Spleen (tissue), 11 donors: ENCODE measurements at regions not wholly inside any gene's neighbourhood (a gene's known extent, or its start where the extent isn't known, plus 50 kb on each side); places are given as distances from the start of the nearest gene placed in this dataset.
A peak's percentile ranks its signal among the peaks of the same experiment; 100 is the strongest.

ENCODE experiments used
- DNase-seq: peaks from one replicate; pipeline ENCODE4 v3.0.0-alpha.2; 2020
- H3K27ac ChIP-seq, 8 donors: fragments of 200-600 bp; sonication (generic) in 7 of 8; 1 replicate in 4 of 8; 2 replicates in 4 of 8; pipeline versions ENCODE4 v1.5.0 to v1.8.0; 2016 to 2021; ENCODE audit warnings: inconsistent platforms in 4 of 8, mild to moderate bottlenecking in 4 of 8, moderate library complexity in 1 of 8
- H3K27me3 ChIP-seq, 7 donors: fragments of 200-600 bp; sonication (generic) in 6 of 7; replicated peaks in 1 of 7; 1 replicate in 4 of 7; 2 replicates in 3 of 7; pipeline versions ENCODE4 v1.5.0 to v1.8.0; 2016 to 2021; ENCODE audit warnings: inconsistent platforms in 3 of 7, mild to moderate bottlenecking in 1 of 7
- H3K36me3 ChIP-seq, 6 donors: fragments of 200-600 bp; sonication (generic) in 5 of 6; 1 replicate in 4 of 6; 2 replicates in 2 of 6; pipeline versions ENCODE4 v1.5.0 to v1.8.0; 2016 to 2021; ENCODE audit warnings: inconsistent platforms in 2 of 6
- H3K4me1 ChIP-seq, 6 donors: fragments of 200-600 bp; sonication (generic) in 5 of 6; 1 replicate in 3 of 6; 2 replicates in 3 of 6; pipeline versions ENCODE4 v1.5.0 to v1.8.0; 2016 to 2021; ENCODE audit warnings: inconsistent platforms in 3 of 6
- H3K4me3 ChIP-seq, 8 donors: fragments of 200-600 bp; sonication (generic) in 7 of 8; 1 replicate in 4 of 8; 2 replicates in 4 of 8; pipeline versions ENCODE4 v1.5.0 to v1.8.0; 2016 to 2021; ENCODE audit warnings: inconsistent platforms in 4 of 8, mild to moderate bottlenecking in 4 of 8, moderate library complexity in 2 of 8
- H3K9me3 ChIP-seq, 8 donors: fragments of 200-600 bp; sonication (generic) in 7 of 8; 1 replicate in 4 of 8; 2 replicates in 4 of 8; pipeline versions ENCODE4 v1.5.0 to v1.8.0; 2016 to 2021; ENCODE audit warnings: inconsistent platforms in 4 of 8
- POLR2A ChIP-seq, 3 donors: fragments of 450-650 bp; IDR thresholded peaks; one replicate each; pipeline ENCODE4 v1.5.1; 2017; ENCODE audit warnings: antibody characterized with exemption in 3 of 3, mild to moderate bottlenecking in 1 of 3
- POLR2AphosphoS5 ChIP-seq, 3 donors: sonication (generic); formaldehyde crosslinking; IDR thresholded peaks; one replicate each; pipeline ENCODE4 v1.5.1; 2017; ENCODE audit warnings: antibody characterized with exemption in 3 of 3
- WGBS, 5 donors: extraction: QIAGEN DNeasy Blood & Tissue Kit in 3 of 5; methylation state at CpG; one replicate each; pipeline versions ENCODE4 v1.1.5 to v1.1.7; 2013 to 2018; 5-methylcytosine and 5-hydroxymethylcytosine counted together
- intact Hi-C: fragments of 100-400 bp; cut with DNase I; formaldehyde crosslinking; loops from one replicate; pipeline ENCODE4 v1.15.0; 2023; ENCODE audit warnings: low total_unique reads
- TF ChIP-seq, protein P1 (sequence below), 11 experiments: fragments of 200-600 bp in 7 of 11; fragments of 450-650 bp in 4 of 11; sonication (generic) in 4 of 11; IDR thresholded peaks in 8 of 11; conservative IDR thresholded peaks in 3 of 11; 1 replicate in 7 of 11; 2 replicates in 4 of 11; pipeline versions ENCODE4 v1.4.0 to v1.8.0; 2016 to 2021; ENCODE audit warnings: antibody characterized with exemption in 11 of 11, inconsistent platforms in 4 of 11, mild to moderate bottlenecking in 1 of 11
- donor health status: healthy with polysubstance abuse.
- donor health status: DM: no; HTN: no; CAD: no; lungs with moderate emphysema.
- donor health status: DM: no; HTN: no; CAD: no.
- donor health status: Bipolar disorder and iron deficiency.
- donor health status: healthy.
- donor health status: DM: no; HTN: no; CAD: no.
- donor health status: DM: yes; HTN: yes; CAD: no.

- Histone ChIP-seq H3K4me1 (no peaks in the 10 kb centered on the region), H3K27me3 (peaks cover 0 to 54% (median 0%) of the 10 kb centered on the region in 7 donors), H3K4me3 (no peak overlapping the region), H3K9me3 (peaks cover 0 to 4% (median 0%) of the 10 kb centered on the region in 8 donors), H3K36me3 (no peaks in the 10 kb centered on the region), H3K27ac (no peak overlapping the region)
- TF ChIP-seq POLR2A (IDR thresholded peaks at IDR 0.05), result no peak
- TF ChIP-seq POLR2AphosphoS5 (IDR thresholded peaks at IDR 0.05), result no peak
- peak; percentile 58 for DNase-seq
- WGBS, 5 donors, result 77 to 90% (median 86%) methylated on average over 12 to 16 of the region's 16 CpGs
- intact Hi-C loops, result no loop called here
Observed at GRCh38 chr3:127064391-127065137, 81.6 kb downstream of the PLXNA1 start.

DNA sequence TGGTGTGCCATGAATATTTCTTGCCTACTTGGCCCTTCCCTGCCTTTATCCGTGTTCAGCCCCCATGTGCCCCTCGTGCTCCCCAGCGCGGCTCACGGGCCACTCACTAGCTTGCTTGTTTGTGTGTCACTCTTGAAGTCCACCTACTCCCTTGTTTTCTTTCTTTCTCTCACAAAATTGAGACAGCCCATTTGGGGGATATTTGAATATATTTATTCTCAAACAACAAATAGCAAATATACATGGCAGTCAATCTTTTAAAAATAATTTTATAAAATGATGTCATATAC is 82.2 kb downstream of the PLXNA1 start:
- DNase-seq, result peak; percentile 51
- Histone ChIP-seq H3K27ac (no peak overlapping the region), H3K9me3 (no peaks in the 10 kb centered on the region), H3K4me1 (no peaks in the 10 kb centered on the region), H3K27me3 (peaks cover 0 to 60% (median 0%) of the 10 kb centered on the region in 7 donors), H3K4me3 (no peak overlapping the region), H3K36me3 (no peaks in the 10 kb centered on the region)
- TF ChIP-seq POLR2A (IDR thresholded peaks at IDR 0.05) (no peak), POLR2AphosphoS5 (IDR thresholded peaks at IDR 0.05) (no peak)
- TF ChIP-seq, protein P1, sequence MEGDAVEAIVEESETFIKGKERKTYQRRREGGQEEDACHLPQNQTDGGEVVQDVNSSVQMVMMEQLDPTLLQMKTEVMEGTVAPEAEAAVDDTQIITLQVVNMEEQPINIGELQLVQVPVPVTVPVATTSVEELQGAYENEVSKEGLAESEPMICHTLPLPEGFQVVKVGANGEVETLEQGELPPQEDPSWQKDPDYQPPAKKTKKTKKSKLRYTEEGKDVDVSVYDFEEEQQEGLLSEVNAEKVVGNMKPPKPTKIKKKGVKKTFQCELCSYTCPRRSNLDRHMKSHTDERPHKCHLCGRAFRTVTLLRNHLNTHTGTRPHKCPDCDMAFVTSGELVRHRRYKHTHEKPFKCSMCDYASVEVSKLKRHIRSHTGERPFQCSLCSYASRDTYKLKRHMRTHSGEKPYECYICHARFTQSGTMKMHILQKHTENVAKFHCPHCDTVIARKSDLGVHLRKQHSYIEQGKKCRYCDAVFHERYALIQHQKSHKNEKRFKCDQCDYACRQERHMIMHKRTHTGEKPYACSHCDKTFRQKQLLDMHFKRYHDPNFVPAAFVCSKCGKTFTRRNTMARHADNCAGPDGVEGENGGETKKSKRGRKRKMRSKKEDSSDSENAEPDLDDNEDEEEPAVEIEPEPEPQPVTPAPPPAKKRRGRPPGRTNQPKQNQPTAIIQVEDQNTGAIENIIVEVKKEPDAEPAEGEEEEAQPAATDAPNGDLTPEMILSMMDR (IDR thresholded peaks at IDR 0.05 in 8 of 11, conservative IDR thresholded peaks at IDR 0.05 in 3 of 11), result no peak
- WGBS, 5 donors, result 85 to 93% (median 90%) methylated on average over 5 of the region's 5 CpGs
- intact Hi-C loops, result no loop called here

DNA sequence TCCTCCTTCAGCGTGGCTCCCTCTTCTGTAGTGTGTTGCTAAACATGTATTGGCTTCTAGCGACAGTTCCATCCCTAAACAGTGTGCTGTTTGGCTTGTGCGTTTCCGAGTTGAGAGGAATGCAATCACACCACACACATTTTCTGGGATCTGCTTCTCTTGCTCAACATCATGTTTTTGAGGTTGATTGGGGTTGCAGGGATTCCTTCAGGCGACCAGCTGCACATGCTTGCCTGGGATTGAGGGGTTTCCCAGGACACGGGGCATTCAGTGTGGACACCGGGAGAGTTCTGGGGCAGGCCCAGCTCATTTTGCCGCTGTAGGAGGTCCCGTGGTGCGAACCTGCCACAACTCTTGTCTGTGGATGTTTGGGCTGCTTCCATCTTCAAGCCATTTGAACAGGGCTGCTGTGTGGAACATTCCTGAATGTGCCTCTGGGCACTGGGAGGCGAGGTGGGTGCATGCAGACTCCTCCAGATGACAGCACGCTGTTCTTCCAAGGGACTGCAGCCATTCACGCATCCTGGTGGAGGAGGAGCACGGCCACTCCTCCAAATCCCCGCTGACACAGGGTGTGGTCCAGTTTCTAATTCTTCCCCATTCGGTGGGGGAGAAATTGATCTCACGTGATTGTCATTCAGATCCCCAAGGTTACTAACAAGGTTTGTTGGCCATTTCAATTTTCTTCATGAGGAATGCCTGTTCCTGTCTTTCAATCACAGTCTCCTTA is 82.8 kb downstream of the PLXNA1 start:
- DNase-seq, result peak; percentile 41
- Histone ChIP-seq H3K27ac (no peak overlapping the region), H3K9me3 (no peaks in the 10 kb centered on the region), H3K27me3 (peaks cover 0 to 65% (median 0%) of the 10 kb centered on the region in 7 donors), H3K4me1 (no peaks in the 10 kb centered on the region), H3K36me3 (no peaks in the 10 kb centered on the region), H3K4me3 (no peak overlapping the region)
- WGBS, 5 donors, result 76 to 80% (median 78%) methylated on average over 17 of the region's 17 CpGs
- no peak for TF ChIP-seq POLR2A (IDR thresholded peaks at IDR 0.05)
- TF ChIP-seq, protein P1 (IDR thresholded peaks at IDR 0.05 in 8 of 11, conservative IDR thresholded peaks at IDR 0.05 in 3 of 11), result no peak
- TF ChIP-seq POLR2AphosphoS5 (IDR thresholded peaks at IDR 0.05), result no peak
- intact Hi-C loops, result no loop called here

- H3K27me3 ChIP-seq, result peaks cover 0 to 70% (median 0%) of the 10 kb centered on the region in 7 donors
- H3K27ac ChIP-seq, result no peak overlapping the region
- intact Hi-C loops, result no loop called here
- no peaks in the 10 kb centered on the region for H3K9me3 ChIP-seq
- no peak overlapping the region for H3K4me3 ChIP-seq
- no peak for TF ChIP-seq POLR2AphosphoS5 (IDR thresholded peaks at IDR 0.05)
- TF ChIP-seq POLR2A (IDR thresholded peaks at IDR 0.05), result no peak
- TF ChIP-seq, protein P1 (IDR thresholded peaks at IDR 0.05 in 8 of 11, conservative IDR thresholded peaks at IDR 0.05 in 3 of 11), result no peak
- no peaks in the 10 kb centered on the region for H3K36me3 ChIP-seq
- no peaks in the 10 kb centered on the region for H3K4me1 ChIP-seq
- no peak for DNase-seq
Observed at GRCh38 chr3:127066635-127067034, 83.7 kb downstream of the PLXNA1 start.
